DOHH2 (cell line): ENCODE measurements at regions not wholly inside any gene's neighbourhood (a gene's known extent, or its start where the extent isn't known, plus 50 kb on each side); places are given as distances from the start of the nearest gene placed in this dataset.

Source experiments
- EZH2phosphoT487 ChIP-seq: fragments of 200-600 bp; sonication (generic); IDR thresholded peaks from 2 replicates; pipeline ENCODE4 v1.6.1; 2017; ENCODE audit warnings: borderline replicate concordance, mild to moderate bottlenecking, antibody characterized with exemption, low read length, moderate library complexity, mixed read lengths
- TF ChIP-seq, protein P1 (sequence below): fragments of 200-600 bp; sonication (generic); IDR thresholded peaks from one replicate; pipeline ENCODE4 v1.5.1; 2014; ENCODE audit warnings: antibody characterized with exemption, mild to moderate bottlenecking, low read depth, low read length; ENCODE audit not compliant: poor library complexity, severe bottlenecking

GRCh38 chr7:46297515-46297914 lies 376.4 kb upstream of the IGFBP3 start:
- TF ChIP-seq, protein P1, sequence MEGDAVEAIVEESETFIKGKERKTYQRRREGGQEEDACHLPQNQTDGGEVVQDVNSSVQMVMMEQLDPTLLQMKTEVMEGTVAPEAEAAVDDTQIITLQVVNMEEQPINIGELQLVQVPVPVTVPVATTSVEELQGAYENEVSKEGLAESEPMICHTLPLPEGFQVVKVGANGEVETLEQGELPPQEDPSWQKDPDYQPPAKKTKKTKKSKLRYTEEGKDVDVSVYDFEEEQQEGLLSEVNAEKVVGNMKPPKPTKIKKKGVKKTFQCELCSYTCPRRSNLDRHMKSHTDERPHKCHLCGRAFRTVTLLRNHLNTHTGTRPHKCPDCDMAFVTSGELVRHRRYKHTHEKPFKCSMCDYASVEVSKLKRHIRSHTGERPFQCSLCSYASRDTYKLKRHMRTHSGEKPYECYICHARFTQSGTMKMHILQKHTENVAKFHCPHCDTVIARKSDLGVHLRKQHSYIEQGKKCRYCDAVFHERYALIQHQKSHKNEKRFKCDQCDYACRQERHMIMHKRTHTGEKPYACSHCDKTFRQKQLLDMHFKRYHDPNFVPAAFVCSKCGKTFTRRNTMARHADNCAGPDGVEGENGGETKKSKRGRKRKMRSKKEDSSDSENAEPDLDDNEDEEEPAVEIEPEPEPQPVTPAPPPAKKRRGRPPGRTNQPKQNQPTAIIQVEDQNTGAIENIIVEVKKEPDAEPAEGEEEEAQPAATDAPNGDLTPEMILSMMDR: no peak
- no peak for TF ChIP-seq EZH2phosphoT487
